ENCODE measurements at regions not wholly inside any gene's neighbourhood (a gene's known extent, or its start where the extent isn't known, plus 50 kb on each side); places are given as distances from the start of the nearest gene placed in this dataset.

GRCh38 chr6:98142839-98143238 lies 691.5 kb upstream of the POU3F2 start:
- H3K4me3 ChIP-seq (ENCODE audit: low read depth in 2 of 2, low read length in 1 of 2): no peak overlapping the region
- ChIA-PET CTCF (no interaction called here), POLR2A (no interaction called here)
- no peak overlapping the region for H2AFZ ChIP-seq (ENCODE audit: low read depth)
- H3F3A ChIP-seq (replicated peaks; ENCODE audit: insufficient read depth): no peaks in the 10 kb centered on the region
- no peak overlapping the region for H3K4me2 ChIP-seq
- H4K20me1 ChIP-seq (ENCODE audit: insufficient read depth): no peaks in the 10 kb centered on the region
- WGBS (ENCODE audit: low lambda C conversion rate): 59% methylated on average over 5 of the region's 6 CpGs
- DNase-seq: no peak
- H3K4me1 ChIP-seq (ENCODE audit: control insufficient read depth in 1 of 2, insufficient read depth in 2 of 2, low read depth in 1 of 2, low read length in 1 of 2): no peaks in the 10 kb centered on the region
- H3K27ac ChIP-seq (ENCODE audit: low read depth in 2 of 2, low read length in 1 of 2): no peak overlapping the region
- H3K36me3 ChIP-seq (replicated peaks in 1 of 2; ENCODE audit: control insufficient read depth in 1 of 2, insufficient read depth in 2 of 2, low read length in 1 of 2): no peaks in the 10 kb centered on the region
- H3K9me2 ChIP-seq: no peaks in the 10 kb centered on the region; the same call in 1 of the 2 replicates
- H3K79me2 ChIP-seq (ENCODE audit: insufficient read depth): no peaks in the 10 kb centered on the region
- no peaks in the 10 kb centered on the region for H3K27me3 ChIP-seq (ENCODE audit: insufficient read depth)
- TF ChIP-seq CTCF (IDR thresholded peaks at IDR 0.05): no peak
- TF ChIP-seq MXI1 (IDR thresholded peaks at IDR 0.05; ENCODE audit: low read depth, low read length): no peak
- no peak for TF ChIP-seq FOXJ3 (CRISPR knock-in tag; IDR thresholded peaks at IDR 0.05)
- no peak for TF ChIP-seq EP300 (IDR thresholded peaks at IDR 0.05; ENCODE audit: borderline replicate concordance in 1 of 2, low read depth in 1 of 2, low read length in 1 of 2)
- TF ChIP-seq MEF2A (IDR thresholded peaks at IDR 0.05; ENCODE audit: borderline replicate concordance, low read depth): no peak
- no peak for TF ChIP-seq SMC3 (IDR thresholded peaks at IDR 0.05; ENCODE audit: low read depth, low read length)
- TF ChIP-seq USF2 (IDR thresholded peaks at IDR 0.05; ENCODE audit: borderline replicate concordance, low read depth, low read length): no peak
- TF ChIP-seq REST (IDR thresholded peaks at IDR 0.05; ENCODE audit: low read depth, low read length): no peak
- TF ChIP-seq MAX (IDR thresholded peaks at IDR 0.05; ENCODE audit: low read depth): no peak
- TF ChIP-seq TAF1 (IDR thresholded peaks at IDR 0.05; ENCODE audit: borderline replicate concordance, low read depth, low read length): no peak
- no peak for TF ChIP-seq RCOR1 (IDR thresholded peaks at IDR 0.05; ENCODE audit: low read length)
- no peak for TF ChIP-seq FOSL2 (IDR thresholded peaks at IDR 0.05; ENCODE audit: borderline replicate concordance, low read depth)
- H3K9ac ChIP-seq: no peak overlapping the region
- no peaks in the 10 kb centered on the region for H3K9me3 ChIP-seq
